M059J (cell line): ENCODE measurements at regions not wholly inside any gene's neighbourhood (a gene's known extent, or its start where the extent isn't known, plus 50 kb on each side); places are given as distances from the start of the nearest gene placed in this dataset.

Experiments used
- DNase-seq: peaks from one replicate; pipeline ENCODE4 v3.0.0-alpha.2; 2012; ENCODE audit warnings: low read depth

DNA sequence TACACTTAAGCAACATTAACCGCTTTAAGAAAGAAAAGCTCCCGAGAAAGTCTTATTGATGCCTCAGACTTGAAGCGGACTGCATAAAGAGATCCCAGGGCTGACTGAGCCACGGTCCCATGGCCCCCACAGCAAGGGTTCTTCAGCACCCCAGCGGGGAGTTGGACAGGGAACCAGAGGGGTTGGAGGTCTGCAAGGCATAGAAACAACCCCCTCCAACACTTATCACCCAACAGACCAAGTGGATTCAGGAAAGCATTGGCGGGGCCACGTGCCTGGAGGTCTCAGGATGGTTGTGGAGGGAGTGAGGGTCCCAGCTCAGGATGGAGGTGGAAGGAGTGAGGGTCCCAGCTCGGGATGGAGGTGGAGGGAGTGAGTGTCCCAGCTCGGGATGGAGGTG lies 143.7 kb upstream of the IRX2 start:
- no peak for DNase-seq

DNA sequence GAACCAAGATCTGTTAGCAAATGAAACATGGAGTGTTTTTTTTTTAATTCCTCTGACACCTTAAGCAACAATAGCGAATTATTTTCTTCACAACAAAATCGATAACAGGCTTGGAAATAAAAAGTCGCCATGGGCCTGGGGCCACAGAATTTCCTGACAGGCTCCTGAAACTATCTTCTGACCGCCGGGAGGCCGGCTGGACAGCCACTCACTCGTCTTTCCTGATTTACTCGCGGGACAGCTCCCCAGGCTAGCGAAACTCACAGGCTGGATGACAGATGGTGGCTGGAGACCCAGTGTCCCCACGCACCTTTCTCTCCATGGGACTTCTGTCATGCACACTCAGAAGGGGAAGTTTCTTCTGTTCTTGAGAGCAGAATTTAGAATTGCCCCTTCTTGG lies 143.3 kb upstream of the IRX2 start:
- DNase-seq: no peak

DNA sequence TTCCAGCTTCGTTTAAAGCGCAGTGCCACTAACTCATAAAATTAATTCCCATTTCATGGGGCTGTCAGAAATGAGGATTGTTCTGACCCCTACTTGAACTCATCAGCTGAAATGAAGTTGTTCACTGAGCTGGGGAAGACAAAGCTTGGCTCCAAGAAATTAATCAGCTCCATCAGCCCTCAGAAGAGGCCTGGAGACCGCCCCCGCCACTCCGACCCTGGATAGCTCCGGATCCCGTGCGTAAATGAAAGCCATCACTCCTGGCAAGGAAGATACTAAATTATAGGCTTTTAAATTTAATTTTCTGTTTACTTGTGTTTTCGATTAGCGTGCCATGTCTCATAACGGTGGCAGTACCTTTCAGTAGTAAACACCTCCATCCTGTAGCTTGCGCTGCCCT lies 142.8 kb upstream of the IRX2 start:
- DNase-seq: no peak

DNA sequence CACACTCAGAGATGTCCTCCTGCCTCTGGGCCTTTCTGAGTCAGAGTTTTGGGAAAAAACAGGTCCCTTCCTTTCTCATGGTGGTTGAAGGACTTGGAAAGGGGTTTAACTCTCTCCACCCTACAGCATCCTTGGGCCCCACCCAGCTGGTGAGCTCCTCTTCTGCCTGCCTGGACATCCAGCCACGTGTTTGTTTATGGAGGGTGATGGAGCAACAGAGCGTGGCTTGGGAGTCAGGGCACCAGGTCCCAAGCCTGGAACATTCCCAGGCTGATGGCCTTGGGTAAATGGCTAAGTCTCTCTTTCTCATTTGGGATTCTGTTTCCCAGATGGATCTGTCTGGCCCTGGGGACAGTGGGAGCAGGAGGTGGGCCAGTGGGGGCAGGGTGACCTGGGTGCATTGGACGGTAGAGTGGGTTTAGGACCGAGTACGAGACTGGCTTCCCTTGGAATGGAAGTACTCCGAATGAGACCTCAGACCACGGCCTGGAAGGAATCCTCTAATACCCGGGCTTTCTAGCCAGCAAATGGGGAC lies 141.1 kb upstream of the IRX2 start:
- no peak for DNase-seq

DNA sequence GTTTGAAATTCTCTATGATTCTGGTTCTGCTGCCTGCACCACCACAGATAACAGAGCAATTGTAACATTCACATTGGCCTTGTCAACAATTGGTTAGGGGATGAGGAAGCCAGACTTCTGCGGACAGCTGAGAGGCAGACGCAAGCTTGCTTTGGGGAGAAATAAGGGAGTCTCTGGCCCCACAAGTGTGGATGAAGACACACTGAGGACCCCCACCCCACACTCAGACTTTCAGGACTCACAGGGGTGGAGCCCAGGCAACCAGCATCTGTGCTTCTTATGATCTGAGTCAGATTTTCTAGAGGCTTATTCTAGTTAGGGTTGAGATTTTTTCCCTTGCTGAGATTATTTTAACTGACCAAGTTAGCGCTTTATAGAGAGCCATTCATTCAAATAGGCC lies 140.3 kb upstream of the IRX2 start:
- DNase-seq: no peak

DNA sequence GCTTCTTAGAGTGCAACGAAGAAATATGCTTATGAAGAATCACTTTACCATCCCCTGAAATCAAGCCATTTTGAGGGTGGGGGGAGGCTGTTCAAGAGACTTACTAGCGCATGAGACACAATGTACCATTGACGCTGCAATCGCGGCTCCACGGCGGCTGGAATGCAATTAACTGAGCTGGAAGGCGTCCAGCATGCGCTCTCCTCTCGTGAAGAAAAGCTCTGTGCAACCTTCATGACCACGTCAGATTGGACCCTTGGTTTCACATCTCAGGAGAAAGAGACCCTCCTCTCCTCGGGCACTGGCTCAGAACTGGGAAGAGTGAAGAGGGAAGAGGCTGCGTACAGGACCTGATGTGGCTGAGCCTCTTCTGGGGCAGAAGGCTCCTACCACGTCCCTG lies 138.5 kb upstream of the IRX2 start:
- DNase-seq: no peak

DNA sequence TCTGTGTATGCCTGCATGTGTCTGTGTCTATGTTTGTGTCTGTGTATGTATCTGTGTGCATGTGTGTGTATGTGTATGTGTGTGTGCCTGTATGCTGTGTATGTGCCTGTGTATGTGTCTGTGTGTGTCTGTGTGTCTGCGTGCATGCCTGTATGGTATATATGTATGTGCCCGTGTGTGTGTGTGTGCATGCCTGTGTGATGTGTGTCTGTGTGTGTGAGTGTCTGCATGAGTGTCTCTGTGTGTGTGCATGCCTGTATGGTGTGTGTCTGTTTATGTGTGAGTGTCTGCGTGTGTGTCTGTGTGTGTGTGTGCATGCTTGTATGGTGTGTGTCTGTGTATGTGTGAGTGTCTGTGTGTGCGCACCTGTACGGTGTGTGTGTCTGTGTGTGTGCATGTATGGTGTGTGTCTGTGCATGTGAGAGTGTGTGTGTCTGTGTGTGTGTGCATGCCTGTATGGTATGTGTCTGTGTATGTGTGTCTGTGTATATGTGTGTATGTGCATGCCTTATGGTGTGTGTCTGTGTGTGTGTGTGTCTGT lies 137.1 kb upstream of the IRX2 start:
- DNase-seq: no peak

DNA sequence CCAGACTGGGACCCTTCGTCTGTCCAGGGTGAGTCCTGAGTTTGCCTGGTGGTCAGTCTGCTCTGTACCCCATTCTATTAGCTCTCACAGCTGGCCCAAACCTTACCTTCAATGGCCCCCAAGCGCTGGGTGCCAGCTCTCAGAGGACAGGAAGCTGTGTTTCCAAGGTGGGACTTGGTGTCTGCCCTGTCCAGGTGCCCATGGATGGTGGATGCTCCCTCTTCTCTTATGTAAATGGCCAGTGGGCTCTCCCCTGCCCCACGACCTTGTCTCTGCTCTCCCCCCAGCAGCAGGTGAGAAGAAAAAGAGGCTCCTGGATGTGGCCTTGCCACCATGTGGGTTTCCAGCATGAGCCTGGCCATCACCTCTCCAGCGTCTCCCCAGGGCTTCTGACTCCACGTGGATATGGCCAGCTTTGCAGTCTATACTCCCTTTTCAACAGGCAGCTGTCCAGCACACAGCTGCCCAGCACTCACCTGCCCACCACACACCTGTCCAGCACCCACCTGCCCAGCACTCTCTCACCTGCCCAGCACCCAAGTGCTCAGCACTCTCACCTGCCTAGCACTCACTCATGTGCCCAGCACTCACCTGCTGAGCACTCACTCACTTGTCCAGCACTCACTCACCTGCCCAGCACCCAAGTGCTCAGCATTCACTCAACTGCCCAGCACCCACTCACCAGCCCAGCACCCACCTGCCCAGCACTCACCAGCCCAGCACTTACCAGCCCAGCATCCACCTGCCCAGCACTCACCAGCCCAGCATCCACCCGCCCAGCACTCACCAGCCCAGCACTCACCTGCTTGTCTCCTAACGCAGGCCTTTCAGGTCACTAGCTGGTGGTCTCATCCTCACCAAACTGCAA lies 136.2 kb upstream of the IRX2 start:
- no peak for DNase-seq

DNA sequence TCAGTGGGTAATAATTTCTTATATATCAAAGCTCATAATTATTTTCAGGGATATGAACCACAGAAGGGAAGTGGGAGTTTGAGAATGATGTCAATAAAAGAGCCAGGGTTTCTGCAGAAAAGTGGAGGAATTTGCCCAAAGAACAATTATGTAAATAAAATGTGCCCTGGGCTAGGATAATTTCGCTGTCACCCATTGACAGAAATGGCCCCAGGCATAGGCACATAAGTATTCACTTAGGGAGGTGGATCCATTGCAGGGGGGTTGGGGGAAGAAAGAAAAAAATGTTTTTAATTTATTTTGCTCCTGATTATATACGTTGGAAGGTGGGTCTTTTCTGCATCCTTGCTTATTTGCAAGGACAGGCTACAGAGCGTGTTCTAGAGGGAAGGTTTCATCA lies 135.1 kb upstream of the IRX2 start:
- DNase-seq: no peak

DNA sequence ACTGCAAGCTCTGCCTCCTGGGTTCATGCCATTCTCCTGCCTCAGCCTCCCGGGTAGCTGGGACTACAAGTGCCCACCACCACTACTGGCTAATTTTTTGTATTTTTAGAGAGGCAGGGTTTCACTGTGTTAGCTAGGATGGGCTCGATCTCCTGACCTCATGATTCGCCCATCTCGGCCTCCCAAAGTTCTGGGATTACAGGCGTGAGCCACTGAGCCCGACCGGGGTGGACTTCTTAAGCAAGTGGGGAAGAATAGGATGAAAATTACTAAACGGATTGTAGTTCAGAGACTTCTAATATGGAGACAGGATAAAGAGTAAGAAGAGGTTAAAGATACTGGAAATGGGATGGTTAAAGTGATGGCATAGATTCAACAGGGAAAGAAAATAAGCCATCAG lies 132.3 kb upstream of the IRX2 start:
- DNase-seq: no peak

DNA sequence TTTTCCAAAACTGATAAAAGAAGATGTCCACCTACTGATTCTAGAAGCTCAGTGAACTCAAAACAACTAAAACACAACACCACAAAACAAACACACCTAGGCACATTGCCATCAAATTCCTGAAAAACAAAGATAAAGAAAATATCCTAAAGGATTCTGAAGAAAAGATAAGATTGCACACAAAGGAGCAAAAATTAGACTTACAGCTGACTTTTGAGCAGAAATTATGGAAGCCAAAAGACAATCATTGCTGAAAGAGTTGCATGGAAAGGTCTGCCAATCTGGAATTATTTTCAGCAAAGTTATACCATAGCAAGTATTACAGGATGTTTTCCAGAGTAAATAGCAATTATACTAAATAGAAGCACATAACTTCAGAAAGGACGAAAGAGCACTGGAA lies 128.2 kb upstream of the IRX2 start:
- DNase-seq: no peak

DNA sequence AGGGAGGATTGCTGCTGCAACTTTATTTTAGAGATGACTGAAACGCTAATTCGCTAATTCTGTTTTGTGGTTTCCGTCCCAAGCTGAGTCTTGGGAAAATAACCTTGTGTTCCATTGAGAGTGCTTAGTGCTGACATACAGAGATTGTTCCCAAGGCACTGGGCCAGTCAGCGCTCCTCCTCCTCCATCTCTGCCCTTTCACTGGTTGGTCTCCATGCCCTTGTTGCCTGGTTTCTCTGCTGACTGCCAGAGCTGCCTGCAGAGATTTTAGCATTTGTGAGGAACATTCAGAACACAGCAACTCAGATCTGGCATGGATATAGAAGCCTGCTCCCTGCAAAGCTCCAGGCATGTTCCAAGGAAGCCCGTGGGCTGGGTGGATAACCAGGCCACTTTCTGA lies 126.0 kb upstream of the IRX2 start:
- no peak for DNase-seq

DNA sequence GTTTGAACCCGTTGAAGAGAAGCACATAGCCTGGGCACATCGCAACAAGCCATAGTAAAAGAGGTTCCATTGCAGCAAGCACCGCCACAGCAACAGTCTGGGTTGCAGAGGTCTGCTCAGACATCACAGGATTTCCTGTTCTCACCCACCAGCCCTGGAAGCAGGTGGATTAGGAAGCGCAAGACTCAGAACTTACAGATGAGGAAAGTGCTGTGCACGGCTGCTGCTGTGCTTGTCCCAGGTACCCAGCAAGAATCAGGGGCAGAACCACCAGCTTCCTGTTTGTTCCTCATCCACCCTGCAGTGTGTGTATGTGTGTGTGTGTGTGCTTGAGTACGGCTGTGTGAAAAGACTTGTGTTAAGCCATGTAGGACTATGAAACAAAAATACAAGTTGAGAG lies 124.7 kb upstream of the IRX2 start:
- no peak for DNase-seq

DNA sequence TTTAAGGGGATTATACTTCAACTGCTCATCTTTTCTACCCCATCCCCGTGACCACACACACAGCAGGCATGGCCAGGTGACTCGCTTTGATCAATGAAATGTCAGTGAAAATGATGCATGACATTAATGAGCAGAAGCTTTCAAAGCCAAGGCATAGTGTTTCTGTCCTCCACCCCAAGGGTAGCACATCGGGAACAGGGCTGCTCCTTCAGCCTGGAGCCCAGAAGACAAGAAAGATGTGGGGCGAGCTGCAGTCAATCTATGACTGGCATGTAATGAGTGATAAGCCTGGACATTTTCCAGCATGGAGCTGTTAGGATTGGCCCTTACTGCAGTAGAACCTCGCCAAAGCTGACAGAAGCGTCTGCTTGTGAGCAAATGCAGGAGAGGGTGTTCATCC lies 122.6 kb upstream of the IRX2 start:
- DNase-seq: no peak

DNA sequence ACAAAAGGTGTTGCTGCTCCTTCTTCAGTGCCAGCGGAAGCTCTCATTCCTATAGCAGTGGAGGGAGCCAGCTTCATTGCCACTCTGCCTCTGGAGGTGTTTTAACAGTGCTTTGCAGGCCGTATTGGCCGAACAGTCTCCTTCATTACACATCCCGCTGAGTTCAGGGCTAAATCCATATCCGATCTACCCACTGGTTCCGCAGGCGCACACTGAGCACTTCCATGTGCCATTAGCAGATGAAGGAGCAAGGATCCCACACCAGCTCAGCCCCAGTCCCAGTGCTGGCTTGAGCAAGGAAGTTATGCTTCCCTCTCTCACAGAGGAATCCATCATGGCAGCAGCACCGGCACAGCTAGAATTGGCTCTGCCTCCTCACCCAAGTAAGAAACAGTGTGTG lies 121.2 kb upstream of the IRX2 start:
- DNase-seq: no peak

DNA sequence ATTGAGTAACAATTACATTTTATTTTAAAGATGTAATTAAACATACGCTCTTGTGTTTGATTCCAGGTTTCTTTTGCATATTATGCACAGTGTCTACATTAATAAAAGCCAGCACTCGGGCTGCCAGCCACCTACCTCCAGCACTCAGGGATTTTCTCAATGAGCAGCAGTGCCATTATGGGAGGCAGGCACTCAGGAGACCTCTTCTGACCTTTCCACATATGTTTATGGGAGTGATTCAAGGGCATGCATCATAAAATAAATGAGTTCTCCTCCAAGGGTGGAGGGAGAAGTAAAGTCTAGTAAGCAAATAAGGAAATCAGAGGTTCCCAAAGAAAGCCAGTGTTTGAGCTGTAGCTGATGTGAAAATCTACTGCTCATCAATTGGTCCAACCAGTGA lies 119.8 kb upstream of the IRX2 start:
- DNase-seq: no peak

DNA sequence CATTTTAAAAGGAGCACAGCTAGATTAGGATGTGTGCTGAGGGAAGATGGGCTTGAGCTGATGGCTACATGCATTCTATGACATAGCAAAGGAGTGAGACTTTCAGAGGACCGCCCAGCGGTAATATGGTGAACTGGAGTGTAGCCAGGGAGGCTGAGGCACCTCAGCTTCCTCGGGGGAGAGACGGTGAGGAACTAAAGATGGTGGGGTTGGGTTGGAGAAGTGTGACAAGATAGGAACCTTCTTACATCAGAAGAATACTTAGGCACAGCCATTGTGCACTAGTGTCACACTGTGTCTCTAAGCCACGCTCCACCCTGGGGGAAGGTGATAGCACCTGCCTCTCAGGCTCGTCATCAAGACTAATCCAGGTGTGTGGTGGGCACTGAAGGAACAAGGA lies 118.0 kb upstream of the IRX2 start:
- DNase-seq: no peak

DNA sequence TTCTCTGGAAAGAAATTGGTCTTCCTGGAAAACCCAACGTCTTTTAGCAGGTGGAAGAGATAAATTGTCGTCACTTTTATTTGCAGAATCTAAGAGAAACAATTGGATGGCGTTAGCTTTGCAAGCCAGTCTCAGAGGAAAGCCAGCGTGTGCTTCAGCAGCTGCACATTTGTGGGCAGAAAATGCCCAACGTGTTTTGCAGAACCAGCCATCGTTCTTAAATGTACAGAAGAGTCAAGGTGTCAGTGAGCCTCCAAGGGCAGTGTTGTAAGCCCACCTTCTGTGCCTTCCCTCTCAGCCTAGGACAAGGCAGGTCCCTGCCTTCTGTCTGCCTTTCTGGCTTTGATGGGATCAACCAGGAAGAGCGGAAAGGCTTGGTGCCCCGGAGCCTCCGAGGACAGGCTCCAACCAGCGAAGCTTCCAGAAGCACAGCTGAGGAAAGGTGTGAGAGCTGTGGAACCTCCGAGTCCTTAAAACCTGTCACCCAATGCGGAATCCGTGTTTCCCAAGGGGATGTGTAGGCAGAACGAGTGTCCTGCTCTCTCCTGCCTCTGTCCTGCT lies 116.0 kb upstream of the IRX2 start:
- DNase-seq: no peak

DNA sequence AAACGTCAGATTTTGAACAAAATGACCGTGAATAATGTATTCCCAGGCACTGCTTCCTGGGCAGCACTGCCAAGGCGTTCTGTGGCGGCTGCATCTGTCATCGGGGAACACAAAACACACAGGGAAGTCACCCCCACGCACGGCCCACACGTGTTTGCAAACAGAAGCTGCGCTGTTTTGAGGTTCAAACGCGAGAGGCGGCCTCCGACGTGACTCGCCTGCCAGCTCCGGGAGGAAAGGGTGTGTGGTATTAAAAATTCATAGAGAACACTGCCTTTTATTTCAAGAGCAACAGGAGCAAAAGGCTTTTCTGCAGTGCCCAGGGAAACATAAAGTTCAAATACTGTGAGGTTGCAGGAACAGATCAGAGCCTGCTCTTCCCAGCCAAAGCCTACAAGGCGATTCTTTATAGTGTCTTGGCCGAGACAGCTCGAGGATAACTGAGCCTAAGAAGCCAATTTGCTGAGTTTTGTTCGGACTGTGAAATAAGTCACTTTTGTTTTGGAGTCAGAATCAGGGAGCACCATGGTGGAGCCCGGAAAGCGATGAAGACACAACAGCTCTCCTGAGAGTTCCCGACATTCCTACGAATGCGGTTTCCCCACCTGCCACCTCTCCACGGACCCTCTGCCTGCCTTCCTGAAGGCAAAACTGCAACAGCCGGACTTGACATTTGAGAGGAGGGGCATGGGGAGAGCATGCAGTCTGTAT lies 115.3 kb upstream of the IRX2 start:
- DNase-seq: no peak

DNA sequence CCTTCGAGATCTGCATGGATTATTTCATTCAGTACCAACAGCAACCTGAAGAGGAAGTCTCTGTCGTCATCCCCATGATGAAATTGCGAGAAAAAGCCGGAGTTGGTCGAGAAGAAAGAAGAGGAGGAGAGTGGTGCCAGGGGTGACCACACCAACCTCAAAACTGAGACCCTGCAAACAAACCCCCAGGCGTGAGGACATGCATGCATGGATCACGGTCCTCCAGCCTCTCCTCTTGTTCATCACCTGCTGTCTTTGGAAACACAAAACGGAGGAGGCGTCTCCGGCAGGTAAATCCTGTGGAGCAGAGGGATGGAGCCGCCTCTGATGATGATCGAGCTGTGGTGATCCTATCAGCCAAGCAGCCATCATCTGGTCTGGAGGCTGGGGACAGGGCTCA lies 114.4 kb upstream of the IRX2 start:
- no peak for DNase-seq

DNA sequence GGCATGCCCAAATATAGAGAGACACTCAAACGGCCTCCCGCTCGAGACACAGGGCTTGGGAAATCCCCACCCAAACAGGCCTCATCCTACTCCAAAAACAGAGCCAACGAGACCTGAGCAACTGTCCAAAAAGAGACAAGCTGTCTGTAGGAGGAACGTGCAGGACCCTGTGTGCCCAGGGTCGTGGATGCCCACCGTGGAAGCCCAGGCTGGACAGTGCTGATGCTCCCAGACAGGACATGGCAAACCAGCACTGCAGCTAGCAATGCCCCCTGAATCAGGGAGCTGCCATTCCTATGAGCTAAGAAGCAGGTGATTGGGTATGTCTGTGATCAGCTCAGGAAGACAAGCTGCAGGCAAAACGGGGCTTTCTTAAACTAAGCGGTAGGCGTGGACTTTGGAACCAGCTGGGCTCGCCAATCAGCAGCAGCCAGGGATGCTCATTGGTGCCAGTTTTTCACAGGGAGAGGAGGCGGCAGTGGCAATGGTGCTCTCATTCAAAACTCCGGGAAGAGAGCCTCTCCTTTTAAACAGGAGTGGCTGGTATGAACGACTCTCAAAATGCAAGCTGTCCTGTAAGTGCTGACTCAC lies 113.1 kb upstream of the IRX2 start:
- no peak for DNase-seq

DNA sequence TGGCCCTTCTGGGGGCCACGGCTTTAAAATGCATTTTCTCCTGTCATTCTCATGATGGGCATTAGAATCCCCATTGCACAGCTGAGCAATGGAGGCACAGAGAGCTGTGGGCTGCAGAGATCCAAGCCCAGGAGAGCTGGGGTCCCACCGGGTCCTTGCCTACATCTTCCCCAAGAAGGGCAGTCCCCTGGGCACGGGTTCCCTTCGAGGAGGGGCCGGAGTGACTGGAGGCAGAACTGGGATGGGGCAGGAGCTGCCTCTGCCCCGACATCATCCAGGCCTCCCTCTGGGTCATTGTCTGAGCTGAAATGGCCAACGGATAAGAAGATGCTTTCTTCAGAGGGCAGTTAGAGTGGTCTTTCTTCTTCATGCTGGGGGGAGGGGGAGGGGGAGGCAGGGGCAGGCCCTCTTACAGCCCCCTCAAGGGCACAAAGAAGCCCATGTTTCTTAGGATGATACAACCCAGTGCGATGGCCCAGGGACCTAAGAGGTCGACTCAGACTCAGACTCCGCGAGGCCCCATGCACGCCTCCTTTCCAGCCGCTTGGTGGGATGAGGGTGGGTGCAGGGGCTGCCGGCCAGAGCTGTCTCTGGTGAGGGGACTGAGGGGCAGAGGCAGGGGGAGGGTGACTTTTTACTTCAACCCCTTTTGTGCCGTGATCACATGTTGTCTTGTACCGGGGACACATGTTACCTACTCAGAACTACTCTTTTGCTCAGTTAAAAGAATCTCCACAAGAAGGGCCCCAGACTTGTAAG lies 112.4 kb upstream of the IRX2 start:
- no peak for DNase-seq
